HG02943 (cell line): ENCODE measurements at regions not wholly inside any gene's neighbourhood (a gene's known extent, or its start where the extent isn't known, plus 50 kb on each side); places are given as distances from the start of the nearest gene placed in this dataset.

Experiments used
- ATAC-seq: cut with Tn5 transposase; IDR thresholded peaks from one replicate; pipeline ENCODE4 v1.9.1; 2021; ENCODE audit warnings: mild to moderate bottlenecking, low read depth, moderate library complexity; ENCODE audit not compliant: unreplicated experiment

GRCh38 chr20:18992418-18992817 is 178.8 kb downstream of the SCP2D1 start:
- no peak for ATAC-seq

- ATAC-seq, result no peak
These were observed 181.9 kb downstream of the SCP2D1 start for GRCh38 chr20:18995455-18995854.

- ATAC-seq, result no peak
These were observed 185.5 kb downstream of the SCP2D1 start for GRCh38 chr20:18999086-18999485.

DNA sequence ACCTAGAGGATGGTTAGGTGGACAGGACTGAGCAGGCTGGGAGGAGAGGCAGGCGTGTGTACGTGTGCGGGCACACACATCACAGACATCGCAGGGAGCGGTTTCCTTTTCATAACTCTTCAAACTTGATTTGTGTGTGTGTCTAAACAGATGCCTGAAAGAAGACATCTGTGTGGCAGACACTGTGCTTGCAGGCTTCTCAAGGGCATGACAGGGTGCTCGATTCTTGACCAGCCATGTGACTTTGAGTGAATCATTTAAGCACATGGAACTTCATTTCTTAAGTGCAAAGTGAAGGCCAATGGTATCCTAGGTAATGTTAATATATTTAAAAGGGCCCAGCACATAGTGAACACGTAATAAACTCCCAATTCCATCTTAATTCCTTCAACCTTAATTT is 186.5 kb downstream of the SCP2D1 start:
- ATAC-seq, result no peak

- no peak for ATAC-seq
These were observed 187.6 kb downstream of the SCP2D1 start for GRCh38 chr20:19001177-19001576.

DNA sequence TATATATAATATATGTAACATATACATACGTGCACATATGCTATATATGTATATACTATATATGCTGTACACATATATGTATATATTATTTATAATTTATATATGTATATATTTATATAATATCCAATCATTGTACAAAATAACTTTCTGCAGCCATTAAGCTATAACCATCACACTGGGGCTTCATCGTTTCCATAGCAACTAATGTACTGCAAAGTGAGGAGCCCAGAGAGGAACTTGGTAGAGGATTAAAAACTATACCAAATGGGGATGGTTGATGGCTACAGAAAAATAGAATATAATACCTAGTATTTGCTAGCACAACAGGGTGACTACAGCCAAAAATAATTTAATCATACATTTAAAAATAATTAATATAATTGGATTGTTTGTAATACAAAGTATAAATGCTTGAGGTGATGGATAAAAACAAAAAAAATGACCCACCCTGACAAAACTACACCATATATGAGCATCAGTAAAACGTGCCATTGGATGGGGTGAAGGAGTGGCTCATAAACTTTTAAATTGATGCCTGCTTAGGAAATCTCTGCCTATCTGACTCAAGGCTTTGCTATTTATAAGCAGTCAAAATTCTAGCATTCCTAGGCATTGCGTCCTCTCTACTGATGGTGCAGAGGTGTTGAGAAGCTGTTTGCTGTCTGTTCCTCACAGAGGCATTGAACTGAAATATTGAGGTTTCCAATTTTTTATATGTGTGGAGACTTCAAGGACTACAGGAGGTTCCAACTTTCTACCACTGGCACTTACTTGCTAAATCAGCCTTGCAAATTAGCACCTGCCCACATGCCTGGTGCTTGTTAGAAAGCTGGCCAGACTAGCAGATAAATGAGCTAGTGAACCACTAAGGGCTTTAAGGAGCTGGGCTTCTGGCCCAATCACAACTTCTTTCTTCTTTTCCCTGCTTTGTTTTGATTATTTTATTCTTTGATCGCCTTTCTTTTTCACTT is 190.1 kb downstream of the SCP2D1 start:
- no peak for ATAC-seq

DNA sequence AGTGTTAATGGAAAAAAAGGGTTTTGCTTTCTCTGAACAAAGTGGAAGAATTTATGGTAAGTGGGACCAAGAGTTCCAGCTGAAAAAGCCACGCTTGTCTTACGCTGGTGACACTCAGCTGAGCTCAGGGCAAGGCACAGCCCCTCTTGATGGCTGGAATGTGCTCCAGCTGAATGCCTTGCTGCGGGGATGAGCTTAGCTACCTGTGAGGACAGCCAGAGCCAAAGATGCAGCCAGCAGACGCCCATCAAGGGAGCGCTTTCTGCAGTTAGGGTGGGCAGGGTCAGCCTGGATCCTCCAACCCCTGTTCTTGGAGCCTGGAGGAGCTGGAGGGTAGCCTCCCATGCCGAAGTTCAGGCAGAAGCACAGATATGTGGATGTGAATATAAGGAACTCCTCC is 191.4 kb downstream of the SCP2D1 start:
- ATAC-seq, result no peak

GRCh38 chr20:19008497-19008896 is 194.9 kb downstream of the SCP2D1 start:
- ATAC-seq, result no peak

- ATAC-seq, result no peak
These were observed 195.6 kb downstream of the SCP2D1 start for GRCh38 chr20:19009081-19009688.

DNA sequence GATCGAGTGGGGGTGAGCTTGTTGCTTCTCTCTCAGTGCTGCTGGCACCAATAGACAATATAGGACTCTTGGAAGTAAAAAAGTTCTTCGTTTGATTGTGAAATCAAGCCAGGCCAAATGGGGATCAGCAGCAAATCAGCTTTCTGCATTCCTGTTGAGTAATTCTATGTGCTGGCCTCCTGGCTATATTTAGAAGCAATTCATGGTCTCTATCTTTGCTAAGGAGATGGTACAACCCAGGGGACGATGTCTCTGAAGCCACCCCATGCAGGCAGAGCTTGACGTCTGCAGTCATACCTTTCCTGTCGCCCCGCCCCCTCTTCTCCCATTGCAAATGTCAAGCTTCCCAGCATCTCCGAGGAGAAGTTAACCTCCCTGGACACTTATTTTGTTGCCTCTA is 199.1 kb downstream of the SCP2D1 start:
- ATAC-seq, result no peak

GRCh38 chr20:19013907-19014306 is 198.5 kb upstream of the SLC24A3 start:
- ATAC-seq, result no peak

DNA sequence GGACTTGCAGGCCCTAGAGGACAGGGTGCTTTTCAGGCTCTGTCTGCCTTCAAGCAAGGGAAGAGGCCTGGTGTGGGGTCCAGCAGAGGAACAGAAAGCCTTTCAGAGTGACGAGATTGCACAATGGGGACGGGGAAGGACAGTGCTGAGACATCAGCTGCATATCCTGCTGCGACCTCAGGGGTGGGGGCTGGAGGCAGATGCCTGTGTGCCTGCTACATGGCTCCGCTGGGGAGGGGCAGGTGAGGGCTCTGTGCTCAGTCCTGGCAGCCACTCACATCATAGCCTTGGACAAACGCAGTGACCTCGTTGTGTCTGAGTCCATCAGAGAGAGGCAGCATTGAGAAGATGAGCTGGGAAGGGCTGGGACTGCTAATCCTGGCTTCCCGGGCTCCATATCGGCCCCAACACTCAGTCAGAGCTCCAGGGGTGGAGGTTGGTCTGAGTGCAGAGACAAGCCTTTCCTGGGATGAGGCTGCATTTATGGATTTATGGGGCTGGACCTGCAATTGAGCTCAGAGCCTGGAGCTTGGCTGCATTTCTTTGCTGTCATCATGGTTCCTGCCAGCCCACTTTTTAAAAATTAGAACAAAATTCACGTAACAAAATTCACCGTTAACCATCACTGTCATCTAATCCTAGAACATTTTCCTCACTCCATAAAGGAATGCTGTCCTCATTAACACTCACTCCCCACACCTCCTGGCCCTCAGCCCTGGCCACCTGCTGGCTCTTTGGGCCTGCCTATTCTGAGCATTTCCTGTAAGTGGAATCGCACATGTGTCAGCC is 196.9 kb upstream of the SLC24A3 start:
- no peak for ATAC-seq

- ATAC-seq, result no peak
These were observed 196.3 kb upstream of the SLC24A3 start for GRCh38 chr20:19016140-19016497.

DNA sequence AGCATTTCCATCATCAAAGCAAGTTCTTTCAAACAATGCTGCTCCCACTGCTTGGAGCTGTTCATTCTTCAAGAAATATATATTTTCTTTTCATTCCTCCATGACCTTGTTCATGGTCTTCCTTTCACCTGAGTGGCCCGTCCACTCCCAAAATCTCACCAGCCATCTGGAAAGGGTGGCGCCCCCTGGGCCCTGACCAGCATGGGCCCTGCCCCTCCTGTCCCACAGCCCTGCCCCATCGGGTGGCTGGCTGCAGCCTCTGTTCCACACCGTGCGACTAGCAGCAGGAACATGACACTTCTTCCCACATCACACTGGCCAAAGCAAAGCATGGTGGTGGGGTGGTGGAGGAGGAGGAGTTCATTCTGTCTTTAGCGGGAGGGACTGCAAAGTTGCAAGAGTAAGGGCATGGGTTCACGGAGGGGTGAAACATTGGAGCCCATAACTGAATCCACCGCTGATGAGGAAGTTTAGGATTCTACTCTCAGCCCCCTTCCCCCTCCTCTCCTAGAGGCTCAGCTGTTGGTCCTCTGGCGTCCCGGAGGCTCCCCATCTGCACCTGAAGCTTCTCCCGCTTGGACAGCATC is 195.2 kb upstream of the SLC24A3 start:
- ATAC-seq, result no peak

DNA sequence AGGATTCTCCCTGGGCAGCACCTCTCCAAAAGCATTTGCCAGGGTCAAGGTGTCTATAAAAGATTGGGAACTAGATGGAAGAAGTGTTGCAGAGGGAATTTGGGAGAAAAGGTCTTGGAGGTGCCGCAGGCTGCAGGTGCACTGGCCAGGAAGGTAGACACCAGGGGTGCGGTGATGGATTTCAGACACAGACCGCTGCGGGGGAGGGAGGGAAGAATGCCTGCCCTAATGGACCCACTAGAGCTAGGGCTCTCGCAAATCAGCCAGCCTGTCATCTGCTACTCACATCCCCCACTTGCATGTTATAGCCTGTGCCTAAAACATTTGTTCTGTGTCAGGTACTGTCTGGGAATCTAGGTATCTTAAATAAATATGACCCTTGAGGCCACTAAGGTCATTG is 193.6 kb upstream of the SLC24A3 start:
- no peak for ATAC-seq

DNA sequence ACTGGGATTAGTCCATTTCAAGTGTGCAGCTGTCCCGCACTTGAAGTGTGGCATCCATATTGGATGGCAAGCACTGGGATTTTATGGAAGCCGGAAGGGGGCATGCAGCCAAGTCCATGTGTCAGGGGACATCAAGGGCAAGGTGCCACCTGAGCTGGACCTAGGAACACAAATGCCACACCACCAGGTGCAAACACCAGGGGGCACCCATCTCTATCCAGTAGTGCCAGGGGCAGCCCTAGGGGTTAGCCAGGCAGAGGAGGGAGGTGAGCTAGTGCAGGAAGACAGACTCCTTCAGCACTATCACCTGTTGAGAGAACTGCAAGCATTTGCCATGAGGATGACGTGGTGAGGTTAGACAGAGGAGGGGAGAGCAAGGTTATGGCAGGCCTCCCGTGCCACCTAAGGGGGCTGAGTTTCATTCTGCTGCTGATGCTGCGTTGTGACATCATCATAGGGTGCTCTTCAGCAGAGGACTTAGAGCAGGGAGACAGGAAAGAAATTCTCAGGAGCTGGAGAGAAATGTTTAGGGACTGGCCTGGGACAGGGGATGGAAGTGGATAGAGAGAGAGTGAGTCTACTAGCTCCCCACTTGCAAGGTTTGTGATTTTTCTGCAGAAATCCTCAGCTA is 192.6 kb upstream of the SLC24A3 start:
- ATAC-seq, result no peak

GRCh38 chr20:19021406-19022117 is 190.9 kb upstream of the SLC24A3 start:
- ATAC-seq, result no peak

DNA sequence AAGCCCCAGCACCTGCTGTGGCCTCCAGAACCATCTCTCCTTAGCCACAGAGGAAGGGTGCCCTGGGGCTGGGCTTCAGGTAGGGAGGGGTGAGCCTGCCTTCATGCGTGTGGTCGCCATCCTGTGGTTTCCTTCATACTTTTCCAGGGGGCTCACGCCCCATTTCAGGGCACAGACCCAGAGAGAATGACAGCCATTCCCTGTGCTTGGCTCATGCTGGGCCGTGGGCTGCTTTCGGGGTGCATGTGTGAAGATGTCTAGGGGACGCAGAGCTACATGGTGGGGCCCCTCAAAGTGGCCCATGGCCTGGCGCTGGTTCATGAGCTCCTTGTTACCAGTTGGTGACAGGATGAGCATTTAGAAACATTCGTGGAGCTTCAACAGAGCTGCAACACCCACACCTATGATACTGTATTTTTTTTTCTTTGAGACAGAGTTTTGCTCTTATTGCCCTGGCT is 190.3 kb upstream of the SLC24A3 start:
- no peak for ATAC-seq

- ATAC-seq, result no peak
These were observed 189.5 kb upstream of the SLC24A3 start for GRCh38 chr20:19022791-19023448.
